Calu3 (cell line): ENCODE measurements at regions not wholly inside any gene's neighbourhood (a gene's known extent, or its start where the extent isn't known, plus 50 kb on each side); places are given as distances from the start of the nearest gene placed in this dataset.
"Not testable (repeated sequence)": the region's sequence is repeated elsewhere in the genome, so short reads cannot be mapped to it uniquely, and the experiment has no call there.

Experiments used
- BruUV-seq: library from RNA; stranded (reverse); fragments of 400-500 nt; replicated peaks from 2 replicates; lab custom pipeline; 2021; lab: Mats Ljungman, UMichigan
- CTCF ChIA-PET: fragments of 300-600 bp; sonication (Branson Sonifier 250); formaldehyde crosslinking; loops from one replicate; lab custom pipeline; 2022; ENCODE audit warnings: antibody characterized with exemption; lab: Charles Lee
- DNase-seq: peaks from one replicate; pipeline ENCODE4 v3.0.0; 2022
- H3K27ac Mint-ChIP-seq: one replicate; pipeline ENCODE4 v1.8.0; 2022; ENCODE audit warnings: mixed read lengths; ENCODE audit not compliant: unreplicated experiment
- H3K27me3 Mint-ChIP-seq: one replicate; pipeline ENCODE4 v1.8.0; 2022; ENCODE audit warnings: mixed read lengths; ENCODE audit not compliant: unreplicated experiment
- H3K36me3 Mint-ChIP-seq: one replicate; pipeline ENCODE4 v1.8.0; 2022; ENCODE audit warnings: mild to moderate bottlenecking, moderate library complexity, mixed read lengths; ENCODE audit not compliant: insufficient read depth, unreplicated experiment
- H3K4me1 Mint-ChIP-seq: one replicate; pipeline ENCODE4 v1.8.0; 2022; ENCODE audit warnings: mild to moderate bottlenecking, low read depth, mixed read lengths; ENCODE audit not compliant: unreplicated experiment
- H3K4me3 Mint-ChIP-seq: one replicate; pipeline ENCODE4 v1.8.0; 2022; ENCODE audit warnings: mild to moderate bottlenecking, low read depth, moderate library complexity, mixed read lengths; ENCODE audit not compliant: unreplicated experiment
- H3K9me3 Mint-ChIP-seq: one replicate; pipeline ENCODE4 v1.8.0; 2022; ENCODE audit warnings: low read depth, mixed read lengths; ENCODE audit not compliant: unreplicated experiment
- CTCF ChIP-seq: fragments of 200-600 bp; IDR thresholded peaks from one replicate; pipeline ENCODE4 v1.8.0; 2022; ENCODE audit warnings: antibody characterized with exemption; ENCODE audit not compliant: unreplicated experiment
- intact Hi-C: fragments of 100-400 bp; cut with micrococcal nuclease; formaldehyde crosslinking; loops from one replicate; pipeline ENCODE4 v1.10.0; 2022; ENCODE audit not compliant: unreplicated experiment

DNA sequence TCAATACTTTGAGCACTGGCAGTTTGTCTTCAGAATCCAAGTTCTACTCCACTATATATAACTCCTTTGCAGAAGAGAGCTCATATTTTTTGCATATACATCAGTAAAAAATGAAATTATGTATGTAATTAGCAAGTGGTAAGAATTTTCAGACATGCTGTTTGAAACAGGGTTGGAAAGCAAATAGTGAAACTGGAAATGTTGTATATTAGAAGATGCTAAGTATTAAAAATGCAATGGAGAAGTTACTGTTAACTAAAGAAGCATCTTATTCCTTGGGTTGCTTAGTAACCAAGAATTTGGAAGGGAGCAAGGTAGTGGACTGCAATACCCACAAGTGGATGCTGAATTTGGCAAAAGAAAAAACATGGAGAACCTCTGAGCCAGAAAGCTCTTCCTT is 88.6 kb upstream of the DLGAP1 start:
- Mint-ChIP-seq H3K4me3 (no peak overlapping the region), H3K4me1 (peaks cover 10% of the 10 kb centered on the region), H3K36me3 (no peaks in the 10 kb centered on the region), H3K9me3 (peaks cover 4% of the 10 kb centered on the region), H3K27me3 (no peaks in the 10 kb centered on the region), H3K27ac (peak overlapping the region; percentile 43)
- no peak for DNase-seq
- no TSS peak for BruUV-seq
- TF ChIP-seq CTCF, result no peak
- intact Hi-C loops, result no loop called here
- CTCF ChIA-PET, result interaction anchor here (0.6 to 1.0 kb wide), 2 partner anchors 91 to 1166 kb away, joined by 3 to 4 read pairs; no protein-coding TSS in a partner anchor

DNA sequence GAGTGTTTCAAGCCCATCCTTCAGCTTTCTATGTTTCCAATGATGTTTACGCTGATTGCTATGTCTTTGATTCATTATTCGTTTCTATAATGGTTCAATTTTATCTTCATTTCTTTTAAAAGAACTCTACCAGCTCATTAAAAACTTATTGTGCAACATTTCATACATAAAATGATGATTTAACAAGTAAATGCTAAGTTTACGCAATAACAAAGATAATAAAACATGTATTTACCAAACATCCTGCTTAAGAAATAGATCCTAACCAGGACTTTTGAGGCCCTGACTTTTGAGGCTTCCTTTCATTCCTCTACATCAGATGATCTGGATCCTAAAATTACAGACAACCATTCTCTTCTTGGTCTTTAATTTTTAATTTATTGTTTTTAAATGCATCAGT is 86.5 kb upstream of the DLGAP1 start:
- CTCF ChIA-PET, result no interaction called here
- Mint-ChIP-seq H3K27me3 (no peaks in the 10 kb centered on the region), H3K36me3 (no peaks in the 10 kb centered on the region), H3K9me3 (peaks cover 10% of the 10 kb centered on the region), H3K4me3 (no peak overlapping the region), H3K4me1 (peaks cover 10% of the 10 kb centered on the region), H3K27ac (no peak overlapping the region)
- intact Hi-C loops, result no loop called here
- no peak for DNase-seq
- TF ChIP-seq CTCF, result no peak
- no TSS peak for BruUV-seq

DNA sequence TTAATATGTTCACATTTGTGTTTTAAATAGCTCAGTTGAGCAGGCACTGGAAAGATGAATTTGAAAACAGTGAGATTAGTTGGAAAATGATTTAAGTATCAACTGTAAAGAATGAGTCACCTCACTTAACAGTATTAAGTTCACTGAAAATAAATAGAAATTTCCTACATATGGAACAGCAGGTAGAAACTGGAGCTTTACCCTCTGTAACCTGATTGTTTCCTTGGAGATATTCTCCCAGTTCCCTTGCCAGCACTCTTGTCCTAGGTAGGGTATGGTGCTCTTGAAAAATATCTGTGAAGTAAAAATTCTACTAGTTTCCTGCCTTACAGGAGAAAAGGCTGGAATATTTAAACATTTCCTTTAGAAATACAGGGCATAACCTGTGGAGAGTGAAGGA is 81.3 kb upstream of the DLGAP1 start:
- BruUV-seq, result no TSS peak
- Mint-ChIP-seq H3K27me3 (no peaks in the 10 kb centered on the region), H3K27ac (no peak overlapping the region), H3K4me1 (no peaks in the 10 kb centered on the region), H3K36me3 (no peaks in the 10 kb centered on the region), H3K9me3 (peaks cover 13% of the 10 kb centered on the region), H3K4me3 (no peak overlapping the region)
- intact Hi-C loops, result no loop called here
- CTCF ChIA-PET, result no interaction called here
- TF ChIP-seq CTCF, result no peak
- no peak for DNase-seq

- TF ChIP-seq CTCF, result no peak
- Mint-ChIP-seq H3K4me3 (no peak overlapping the region), H3K27me3 (no peaks in the 10 kb centered on the region), H3K4me1 (no peaks in the 10 kb centered on the region), H3K9me3 (peaks cover 7% of the 10 kb centered on the region), H3K36me3 (no peaks in the 10 kb centered on the region), H3K27ac (no peak overlapping the region)
- DNase-seq, result no peak
- intact Hi-C loops, result no loop called here
- CTCF ChIA-PET, result no interaction called here
- no TSS peak for BruUV-seq
Observed at GRCh38 chr18:4528405-4528804, 73.3 kb upstream of the DLGAP1 start.

- H3K4me1 Mint-ChIP-seq, BruUV-seq, DNase-seq, H3K36me3 Mint-ChIP-seq, H3K9me3 Mint-ChIP-seq, H3K27ac Mint-ChIP-seq, H3K4me3 Mint-ChIP-seq, intact Hi-C loops, H3K27me3 Mint-ChIP-seq: not testable (repeated sequence)
- CTCF ChIA-PET, result interaction anchor here (0.6 kb wide), 1 partner anchor 189 kb away, joined by 3 read pairs; no protein-coding TSS in a partner anchor
Observed at GRCh38 chr18:4527826-4528225, 72.7 kb upstream of the DLGAP1 start.
